ENCODE measurements at regions not wholly inside any gene's neighbourhood (a gene's known extent, or its start where the extent isn't known, plus 50 kb on each side); places are given as distances from the start of the nearest gene placed in this dataset.

DNA sequence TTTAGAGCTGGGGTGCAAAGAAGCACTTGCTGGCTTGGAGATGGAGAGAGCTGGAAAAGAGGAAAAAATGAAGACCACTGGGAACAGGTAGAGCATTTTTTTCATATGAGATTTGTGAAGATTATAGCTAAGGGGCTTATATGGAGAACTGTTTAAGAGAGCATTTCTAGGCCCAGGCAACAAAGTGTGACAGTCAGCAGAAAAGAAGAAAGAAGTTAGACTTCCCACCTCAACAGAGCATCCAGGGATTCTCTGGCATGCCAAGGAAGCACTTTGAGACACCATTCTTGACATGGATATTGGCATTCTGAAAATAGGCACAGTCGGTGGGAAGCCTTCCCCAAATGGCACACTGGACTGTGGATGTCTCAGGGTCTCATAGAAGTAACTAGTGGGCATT is 195.5 kb downstream of the KLHL28 start:
- Histone ChIP-seq H3K27me3 (ENCODE audit: insufficient read depth, low read depth) (no peaks in the 10 kb centered on the region), H3K36me3 (ENCODE audit: insufficient read depth) (no peaks in the 10 kb centered on the region)

DNA sequence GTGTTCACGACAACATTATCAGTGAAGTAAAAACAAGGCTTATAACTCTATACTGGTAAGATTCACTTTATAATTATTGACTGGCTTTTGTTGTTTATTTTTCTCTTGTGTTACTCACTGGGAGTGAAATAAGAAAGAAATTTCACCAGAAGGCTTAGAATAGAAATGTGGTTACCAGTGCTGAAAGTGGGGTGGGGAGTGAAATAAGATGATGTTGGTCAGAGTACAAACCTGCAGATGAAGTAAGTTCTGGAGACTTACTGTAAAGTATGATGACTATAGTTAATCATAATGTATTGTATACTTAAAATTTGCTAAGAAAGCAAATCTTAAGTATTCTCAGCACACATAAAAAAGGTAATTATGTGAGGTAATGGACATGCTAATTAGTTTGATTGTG is 198.4 kb downstream of the KLHL28 start:
- Histone ChIP-seq H3K4me1 (ENCODE audit: low read depth, poor library complexity, severe bottlenecking) (no peaks in the 10 kb centered on the region), H2AFZ (ENCODE audit: low read depth) (no peak overlapping the region), H3K4me3 (IDR thresholded peaks at IDR 0.05; ENCODE audit: insufficient read depth, low read depth, low read length) (no peak overlapping the region), H3K27ac (no peak overlapping the region), H3K4me2 (no peak overlapping the region), H3K9ac (no peak overlapping the region), H3K27me3 (ENCODE audit: insufficient read depth, low read depth) (no peaks in the 10 kb centered on the region), H3K79me2 (ENCODE audit: insufficient read depth, low read depth) (no peaks in the 10 kb centered on the region), H4K20me1 (ENCODE audit: insufficient read depth) (no peaks in the 10 kb centered on the region), H3K36me3 (ENCODE audit: insufficient read depth) (no peaks in the 10 kb centered on the region)
- TF ChIP-seq, protein P1, sequence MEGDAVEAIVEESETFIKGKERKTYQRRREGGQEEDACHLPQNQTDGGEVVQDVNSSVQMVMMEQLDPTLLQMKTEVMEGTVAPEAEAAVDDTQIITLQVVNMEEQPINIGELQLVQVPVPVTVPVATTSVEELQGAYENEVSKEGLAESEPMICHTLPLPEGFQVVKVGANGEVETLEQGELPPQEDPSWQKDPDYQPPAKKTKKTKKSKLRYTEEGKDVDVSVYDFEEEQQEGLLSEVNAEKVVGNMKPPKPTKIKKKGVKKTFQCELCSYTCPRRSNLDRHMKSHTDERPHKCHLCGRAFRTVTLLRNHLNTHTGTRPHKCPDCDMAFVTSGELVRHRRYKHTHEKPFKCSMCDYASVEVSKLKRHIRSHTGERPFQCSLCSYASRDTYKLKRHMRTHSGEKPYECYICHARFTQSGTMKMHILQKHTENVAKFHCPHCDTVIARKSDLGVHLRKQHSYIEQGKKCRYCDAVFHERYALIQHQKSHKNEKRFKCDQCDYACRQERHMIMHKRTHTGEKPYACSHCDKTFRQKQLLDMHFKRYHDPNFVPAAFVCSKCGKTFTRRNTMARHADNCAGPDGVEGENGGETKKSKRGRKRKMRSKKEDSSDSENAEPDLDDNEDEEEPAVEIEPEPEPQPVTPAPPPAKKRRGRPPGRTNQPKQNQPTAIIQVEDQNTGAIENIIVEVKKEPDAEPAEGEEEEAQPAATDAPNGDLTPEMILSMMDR (conservative IDR thresholded peaks at IDR 0.05; ENCODE audit: low read depth, low read length): no peak

More for the DNA sequence above, 195.5 kb downstream of the KLHL28 start:
- no peak overlapping the region for H3K27ac ChIP-seq
- H3K4me1 ChIP-seq (ENCODE audit: low read depth, poor library complexity, severe bottlenecking): no peaks in the 10 kb centered on the region
- H3K4me2 ChIP-seq: no peak overlapping the region
- H3K9ac ChIP-seq: no peak overlapping the region
- no peak overlapping the region for H3K4me3 ChIP-seq (IDR thresholded peaks at IDR 0.05; ENCODE audit: insufficient read depth, low read depth, low read length)
- H4K20me1 ChIP-seq (ENCODE audit: insufficient read depth): no peaks in the 10 kb centered on the region
- H3K79me2 ChIP-seq (ENCODE audit: insufficient read depth, low read depth): no peaks in the 10 kb centered on the region
- no peak overlapping the region for H2AFZ ChIP-seq (ENCODE audit: low read depth)
- TF ChIP-seq, protein P1 (conservative IDR thresholded peaks at IDR 0.05; ENCODE audit: low read depth, low read length): no peak

DNA sequence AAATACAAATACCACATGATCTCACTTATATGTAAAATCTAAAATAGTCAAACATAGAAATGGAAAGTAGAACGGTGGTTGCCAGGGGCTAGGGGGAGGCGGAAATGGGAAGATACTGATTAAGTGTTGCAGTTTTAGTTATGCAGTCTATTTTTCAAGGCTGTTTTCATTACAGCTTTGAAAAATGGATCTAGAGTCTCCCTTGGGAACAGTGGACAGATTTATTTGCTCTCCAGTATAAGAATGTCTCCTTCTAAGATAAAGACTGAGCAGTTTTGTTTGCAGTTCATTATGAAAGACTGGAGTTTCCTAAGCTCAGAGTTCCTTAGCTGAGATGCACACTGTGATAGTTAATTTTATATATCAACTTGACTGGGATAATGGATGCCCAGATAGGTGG is 202.5 kb downstream of the KLHL28 start:
- no peak overlapping the region for H3K4me2 ChIP-seq
- TF ChIP-seq, protein P1 (conservative IDR thresholded peaks at IDR 0.05; ENCODE audit: low read depth, low read length): no peak

DNA sequence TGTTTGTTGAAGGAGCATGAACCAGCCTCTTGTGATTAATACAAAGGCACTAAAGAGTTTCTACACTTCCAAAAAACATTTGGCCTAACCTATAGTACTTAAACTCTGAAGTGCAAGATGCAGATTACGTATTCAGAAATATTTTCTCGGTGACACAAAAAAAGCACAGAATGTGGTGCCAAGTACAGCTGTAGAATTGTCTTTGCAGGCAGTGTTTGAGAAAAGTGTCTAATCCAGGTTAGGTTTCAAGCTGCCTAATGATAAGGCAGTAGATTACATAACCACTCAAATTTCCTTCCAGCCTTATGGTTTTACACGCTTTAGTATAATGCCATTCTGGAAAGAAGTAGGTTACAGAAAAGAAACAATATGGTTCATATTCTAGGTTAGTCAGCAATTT is 205.2 kb downstream of the KLHL28 start:
- H3K9ac ChIP-seq: no peak overlapping the region
- H3K4me2 ChIP-seq: no peak overlapping the region
- H3K27me3 ChIP-seq (ENCODE audit: insufficient read depth, low read depth): no peaks in the 10 kb centered on the region
- H4K20me1 ChIP-seq (ENCODE audit: insufficient read depth): no peaks in the 10 kb centered on the region
- no peaks in the 10 kb centered on the region for H3K79me2 ChIP-seq (ENCODE audit: insufficient read depth, low read depth)
- H3K27ac ChIP-seq: no peak overlapping the region
- no peaks in the 10 kb centered on the region for H3K4me1 ChIP-seq (ENCODE audit: low read depth, poor library complexity, severe bottlenecking)
- no peak overlapping the region for H2AFZ ChIP-seq (ENCODE audit: low read depth)
- no peaks in the 10 kb centered on the region for H3K36me3 ChIP-seq (ENCODE audit: insufficient read depth)
- TF ChIP-seq, protein P1 (conservative IDR thresholded peaks at IDR 0.05; ENCODE audit: low read depth, low read length): no peak
- no peak overlapping the region for H3K4me3 ChIP-seq (IDR thresholded peaks at IDR 0.05; ENCODE audit: insufficient read depth, low read depth, low read length)

More for the DNA sequence above, 202.5 kb downstream of the KLHL28 start:
- Histone ChIP-seq H3K79me2 (ENCODE audit: insufficient read depth, low read depth) (no peaks in the 10 kb centered on the region), H3K4me1 (ENCODE audit: low read depth, poor library complexity, severe bottlenecking) (no peaks in the 10 kb centered on the region), H3K27ac (no peak overlapping the region), H3K9ac (no peak overlapping the region), H3K4me3 (IDR thresholded peaks at IDR 0.05; ENCODE audit: insufficient read depth, low read depth, low read length) (no peak overlapping the region), H3K36me3 (ENCODE audit: insufficient read depth) (no peaks in the 10 kb centered on the region), H2AFZ (ENCODE audit: low read depth) (no peak overlapping the region), H3K27me3 (ENCODE audit: insufficient read depth, low read depth) (no peaks in the 10 kb centered on the region), H4K20me1 (ENCODE audit: insufficient read depth) (no peaks in the 10 kb centered on the region)
